Hepatocyte (in vitro differentiated cells): ENCODE measurements at regions not wholly inside any gene's neighbourhood (a gene's known extent, or its start where the extent isn't known, plus 50 kb on each side); places are given as distances from the start of the nearest gene placed in this dataset.
A peak's percentile ranks its signal among the peaks of the same experiment; 100 is the strongest.

Experiments used
- DNase-seq: peaks from one replicate; pipeline ENCODE4 v3.0.0-alpha.2; 2016; ENCODE audit warnings: low spot score
- H2AFZ ChIP-seq: fragments of 200-600 bp; sonication (generic); 2 replicates; pipeline ENCODE4 v1.6.0; 2016; ENCODE audit warnings: antibody characterized with exemption, mild to moderate bottlenecking
- H3K27ac ChIP-seq: fragments of 200-600 bp; sonication (generic); 2 replicates; pipeline ENCODE4 v1.5.1; 2016; ENCODE audit warnings: mild to moderate bottlenecking
- H3K27me3 ChIP-seq: fragments of 200-600 bp; sonication (generic); 2 replicates; pipeline ENCODE4 v1.6.1; 2016
- H3K36me3 ChIP-seq: fragments of 200-600 bp; sonication (generic); replicated peaks from 2 replicates; pipeline ENCODE4 v1.5.1; 2016; ENCODE audit warnings: low read depth; ENCODE audit not compliant: insufficient read depth
- H3K4me1 ChIP-seq: fragments of 200-600 bp; sonication (generic); 2 replicates; pipeline ENCODE4 v1.5.1; 2016; ENCODE audit warnings: mild to moderate bottlenecking, moderate library complexity; ENCODE audit not compliant: insufficient read depth
- H3K4me2 ChIP-seq: fragments of 200-600 bp; sonication (generic); 2 replicates; pipeline ENCODE4 v1.6.0; 2016
- H3K4me3 ChIP-seq: fragments of 200-600 bp; sonication (generic); 2 replicates; pipeline ENCODE4 v1.5.1; 2016; ENCODE audit warnings: mild to moderate bottlenecking
- H3K79me2 ChIP-seq: fragments of 200-600 bp; sonication (generic); 2 replicates; pipeline ENCODE4 v1.6.0; 2017; ENCODE audit warnings: mild to moderate bottlenecking
- H3K9me2 ChIP-seq: fragments of 200-600 bp; sonication (generic); replicated peaks from 2 replicates; pipeline ENCODE4 v1.6.0; 2017; ENCODE audit warnings: mild to moderate bottlenecking; ENCODE audit not compliant: insufficient read depth
- H3K9me3 ChIP-seq: fragments of 200-600 bp; sonication (generic); 2 replicates; pipeline ENCODE4 v1.5.1; 2016; ENCODE audit warnings: low read depth, mild to moderate bottlenecking
- H4K20me1 ChIP-seq: fragments of 200-600 bp; sonication (generic); 2 replicates; pipeline ENCODE4 v1.6.0; 2016; ENCODE audit warnings: mild to moderate bottlenecking; ENCODE audit not compliant: insufficient read depth, poor library complexity, severe bottlenecking
- EZH2 ChIP-seq: fragments of 200-600 bp; sonication (generic); IDR thresholded peaks from 2 replicates; pipeline ENCODE4 v1.6.1; 2016; ENCODE audit warnings: antibody characterized with exemption, mild to moderate bottlenecking, borderline replicate concordance
- EZH2phosphoT487 ChIP-seq: fragments of 200-600 bp; sonication (generic); IDR thresholded peaks from one replicate; pipeline ENCODE4 v1.6.1; 2018; ENCODE audit warnings: antibody characterized with exemption, mild to moderate bottlenecking, low read depth, moderate library complexity; ENCODE audit not compliant: unreplicated experiment, severe bottlenecking
- WGBS: methylation state at CpG from one replicate; pipeline ENCODE4 v1.1.6; 2016; ENCODE audit warnings: low lambda C conversion rate; ENCODE audit errors: missing lambda C conversion rate; 5-methylcytosine and 5-hydroxymethylcytosine counted together
- TF ChIP-seq, protein P1 (sequence below): fragments of 200-600 bp; sonication (generic); IDR thresholded peaks from 2 replicates; pipeline ENCODE4 v1.5.1; 2016; ENCODE audit warnings: antibody characterized with exemption, mild to moderate bottlenecking; ENCODE audit not compliant: poor library complexity

DNA sequence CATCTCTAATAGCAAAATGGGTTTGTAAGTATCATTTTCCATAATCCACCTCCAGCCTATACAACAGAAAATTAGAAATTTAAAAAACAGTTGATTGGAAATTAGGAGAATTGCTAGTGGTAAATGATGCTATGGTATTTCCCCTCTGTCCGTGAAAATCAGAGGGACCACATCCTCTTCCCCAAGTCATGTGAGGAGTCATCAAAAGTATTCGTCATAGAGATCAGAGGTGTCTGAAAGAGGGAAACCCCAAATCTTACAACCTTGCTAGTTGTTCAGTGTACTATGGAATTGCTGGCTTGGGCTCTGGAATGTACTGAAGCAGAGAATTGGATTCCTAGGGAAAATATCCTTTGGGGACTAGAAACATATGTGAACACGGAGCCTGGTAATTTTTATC, 241.4 kb upstream of the ARHGAP24 start:
- no peaks in the 10 kb centered on the region for H3K9me2 ChIP-seq
- no peak overlapping the region for H3K27ac ChIP-seq
- no peaks in the 10 kb centered on the region for H3K9me3 ChIP-seq
- H3K4me1 ChIP-seq, result no peaks in the 10 kb centered on the region
- no peaks in the 10 kb centered on the region for H4K20me1 ChIP-seq
- no peaks in the 10 kb centered on the region for H3K36me3 ChIP-seq
- H3K79me2 ChIP-seq, result no peaks in the 10 kb centered on the region
- TF ChIP-seq, protein P1, sequence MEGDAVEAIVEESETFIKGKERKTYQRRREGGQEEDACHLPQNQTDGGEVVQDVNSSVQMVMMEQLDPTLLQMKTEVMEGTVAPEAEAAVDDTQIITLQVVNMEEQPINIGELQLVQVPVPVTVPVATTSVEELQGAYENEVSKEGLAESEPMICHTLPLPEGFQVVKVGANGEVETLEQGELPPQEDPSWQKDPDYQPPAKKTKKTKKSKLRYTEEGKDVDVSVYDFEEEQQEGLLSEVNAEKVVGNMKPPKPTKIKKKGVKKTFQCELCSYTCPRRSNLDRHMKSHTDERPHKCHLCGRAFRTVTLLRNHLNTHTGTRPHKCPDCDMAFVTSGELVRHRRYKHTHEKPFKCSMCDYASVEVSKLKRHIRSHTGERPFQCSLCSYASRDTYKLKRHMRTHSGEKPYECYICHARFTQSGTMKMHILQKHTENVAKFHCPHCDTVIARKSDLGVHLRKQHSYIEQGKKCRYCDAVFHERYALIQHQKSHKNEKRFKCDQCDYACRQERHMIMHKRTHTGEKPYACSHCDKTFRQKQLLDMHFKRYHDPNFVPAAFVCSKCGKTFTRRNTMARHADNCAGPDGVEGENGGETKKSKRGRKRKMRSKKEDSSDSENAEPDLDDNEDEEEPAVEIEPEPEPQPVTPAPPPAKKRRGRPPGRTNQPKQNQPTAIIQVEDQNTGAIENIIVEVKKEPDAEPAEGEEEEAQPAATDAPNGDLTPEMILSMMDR, result no peak
- TF ChIP-seq EZH2phosphoT487 (no peak), EZH2 (no peak)
- H3K4me2 ChIP-seq, result no peak overlapping the region
- no peak overlapping the region for H2AFZ ChIP-seq
- no peaks in the 10 kb centered on the region for H3K27me3 ChIP-seq
- no peak overlapping the region for H3K4me3 ChIP-seq
- 93% methylated on average over 3 of the region's 3 CpGs for WGBS
- no peak for DNase-seq

DNA sequence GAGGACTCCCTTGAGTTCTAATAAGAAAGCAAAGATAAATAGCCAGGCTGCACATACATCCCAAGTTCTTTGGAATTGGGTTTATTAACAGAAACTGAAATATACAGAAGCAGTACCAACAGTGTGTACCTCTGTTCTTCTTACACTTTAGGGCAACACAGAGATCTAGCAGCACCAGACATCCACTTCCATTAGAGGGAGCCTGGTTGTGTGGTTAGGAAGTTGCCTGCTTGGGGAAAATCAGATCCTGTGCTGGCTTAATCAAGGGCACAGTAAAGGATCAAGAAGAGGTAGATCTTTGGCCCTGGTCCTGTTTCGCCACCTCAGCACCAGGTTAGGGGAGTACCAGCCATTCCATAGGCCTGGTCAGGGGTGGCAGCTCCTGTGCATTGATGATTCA, 231.1 kb upstream of the ARHGAP24 start:
- WGBS, result 79% methylated on average over 1 of the region's 1 CpG
- no peaks in the 10 kb centered on the region for H4K20me1 ChIP-seq
- H3K4me3 ChIP-seq, result no peak overlapping the region

DNA sequence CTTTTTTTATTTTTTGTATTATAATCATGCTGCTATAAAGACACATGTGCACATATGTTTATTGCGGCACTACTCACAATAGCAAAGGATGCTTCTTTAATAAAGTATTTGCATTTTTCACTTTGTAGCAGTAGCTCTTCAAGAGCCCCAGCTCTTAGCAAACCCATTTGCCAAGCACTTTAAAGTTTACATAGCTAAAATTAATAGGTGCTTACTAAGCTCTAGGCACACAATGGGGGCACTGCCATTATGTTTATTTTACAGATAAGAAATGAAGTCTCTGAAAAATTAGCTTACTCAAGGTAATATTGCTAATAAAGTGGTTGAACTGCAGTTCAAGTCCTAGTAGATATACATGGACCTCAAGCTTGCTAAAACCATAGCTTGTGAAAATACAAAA, 230.3 kb upstream of the ARHGAP24 start:
- DNase-seq, result no peak
- 89% methylated on average over 1 of the region's 1 CpG for WGBS
- peaks cover 6% of the 10 kb centered on the region for H3K27me3 ChIP-seq
- H3K36me3 ChIP-seq, result no peaks in the 10 kb centered on the region
- no peaks in the 10 kb centered on the region for H3K4me1 ChIP-seq
- no peak overlapping the region for H3K27ac ChIP-seq
- TF ChIP-seq EZH2phosphoT487, result no peak
- TF ChIP-seq, protein P1, result no peak
- no peak for TF ChIP-seq EZH2
- no peaks in the 10 kb centered on the region for H4K20me1 ChIP-seq
- H2AFZ ChIP-seq, result no peak overlapping the region
- H3K9me3 ChIP-seq, result no peaks in the 10 kb centered on the region
- no peaks in the 10 kb centered on the region for H3K9me2 ChIP-seq
- H3K79me2 ChIP-seq, result no peaks in the 10 kb centered on the region
- no peak overlapping the region for H3K4me2 ChIP-seq
- no peak overlapping the region for H3K4me3 ChIP-seq

More for the DNA sequence above, 231.1 kb upstream of the ARHGAP24 start:
- Histone ChIP-seq H3K4me2 (no peak overlapping the region), H3K36me3 (no peaks in the 10 kb centered on the region), H3K4me1 (no peaks in the 10 kb centered on the region), H3K79me2 (no peaks in the 10 kb centered on the region), H2AFZ (no peak overlapping the region), H3K27me3 (peaks cover 6% of the 10 kb centered on the region), H3K9me2 (no peaks in the 10 kb centered on the region), H3K9me3 (no peaks in the 10 kb centered on the region), H3K27ac (no peak overlapping the region)
- no peak for TF ChIP-seq EZH2
- TF ChIP-seq, protein P1, result peak; percentile 2
- DNase-seq, result no peak

DNA sequence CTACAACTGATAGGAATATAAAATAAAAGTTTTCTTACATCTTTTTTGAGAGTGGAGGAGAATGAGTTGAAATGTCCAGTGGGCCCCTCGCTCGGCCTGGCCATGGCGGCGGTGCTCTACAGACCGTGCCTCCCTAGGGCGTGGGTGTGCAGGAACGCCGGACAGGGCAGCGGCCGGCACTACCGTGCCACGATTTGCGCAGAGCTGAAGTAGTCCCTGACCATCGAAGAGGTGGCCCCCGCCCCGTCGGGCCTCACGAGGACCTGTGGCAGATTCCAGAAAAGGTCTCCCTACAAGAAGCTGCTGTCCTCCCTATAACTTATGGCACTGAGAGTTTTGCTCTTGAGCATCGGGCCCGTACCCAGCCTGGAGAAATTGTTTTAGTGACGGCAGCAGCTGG, 228.9 kb upstream of the ARHGAP24 start:
- Histone ChIP-seq H3K4me2 (no peak overlapping the region), H3K27ac (no peak overlapping the region), H2AFZ (no peak overlapping the region), H3K9me2 (no peaks in the 10 kb centered on the region), H3K27me3 (peaks cover 6% of the 10 kb centered on the region), H3K4me3 (no peak overlapping the region), H4K20me1 (no peaks in the 10 kb centered on the region), H3K9me3 (no peaks in the 10 kb centered on the region), H3K4me1 (no peaks in the 10 kb centered on the region), H3K79me2 (no peaks in the 10 kb centered on the region), H3K36me3 (no peaks in the 10 kb centered on the region)
- no peak for DNase-seq
- no peak for TF ChIP-seq EZH2phosphoT487
- TF ChIP-seq EZH2, result no peak
- TF ChIP-seq, protein P1, result no peak
- WGBS, result 98% methylated on average over 21 of the region's 21 CpGs
